Progenitor cell of endocrine pancreas (in vitro differentiated cells): ENCODE measurements at regions not wholly inside any gene's neighbourhood (a gene's known extent, or its start where the extent isn't known, plus 50 kb on each side); places are given as distances from the start of the nearest gene placed in this dataset.

Source experiments
- DNase-seq: peaks from one replicate; pipeline ENCODE4 v3.0.0; 2021; ENCODE audit warnings: low spot score; ENCODE audit not compliant: unreplicated experiment
- H3K27ac Mint-ChIP-seq: 2 replicates; pipeline ENCODE4 v1.8.0; 2021; ENCODE audit warnings: mild to moderate bottlenecking, moderate library complexity, mixed read lengths
- H3K27me3 Mint-ChIP-seq: 2 replicates; pipeline ENCODE4 v1.8.0; 2021; ENCODE audit warnings: mixed read lengths
- H3K36me3 Mint-ChIP-seq: 2 replicates; pipeline ENCODE4 v1.8.0; 2022; ENCODE audit warnings: mixed read lengths; ENCODE audit not compliant: insufficient read depth
- H3K4me1 Mint-ChIP-seq: 2 replicates; pipeline ENCODE4 v1.8.0; 2021; ENCODE audit warnings: low read depth, mixed read lengths
- H3K4me3 Mint-ChIP-seq: 2 replicates; pipeline ENCODE4 v1.8.0; 2021; ENCODE audit warnings: low read depth, mild to moderate bottlenecking, moderate library complexity, mixed read lengths
- H3K9me3 Mint-ChIP-seq: 2 replicates; pipeline ENCODE4 v1.8.0; 2021; ENCODE audit warnings: low read depth, mixed read lengths
- CTCF ChIP-seq: fragments of 200-600 bp; sonication (generic); IDR thresholded peaks from one replicate; pipeline ENCODE4 v1.5.0; 2021; ENCODE audit warnings: antibody characterized with exemption, mild to moderate bottlenecking; ENCODE audit not compliant: unreplicated experiment

GRCh38 chr16:79419148-79419547 is 181.4 kb downstream of the MAF start:
- H3K4me3 Mint-ChIP-seq, result no peak overlapping the region
- no peak for DNase-seq
- H3K27me3 Mint-ChIP-seq, result peaks cover 6% of the 10 kb centered on the region
- H3K36me3 Mint-ChIP-seq, result no peaks in the 10 kb centered on the region
- H3K27ac Mint-ChIP-seq, result no peak overlapping the region
- no peak for TF ChIP-seq CTCF
- peaks cover 13% of the 10 kb centered on the region for H3K4me1 Mint-ChIP-seq
- H3K9me3 Mint-ChIP-seq, result no peaks in the 10 kb centered on the region

GRCh38 chr16:79417601-79418008 is 182.9 kb downstream of the MAF start:
- no peak overlapping the region for H3K27ac Mint-ChIP-seq
- peaks cover 13% of the 10 kb centered on the region for H3K4me1 Mint-ChIP-seq

GRCh38 chr16:79415983-79416640 is 184.4 kb downstream of the MAF start:
- H3K27me3 Mint-ChIP-seq, result peaks cover 7% of the 10 kb centered on the region
- no peak overlapping the region for H3K27ac Mint-ChIP-seq
- DNase-seq, result no peak
- H3K4me3 Mint-ChIP-seq, result no peak overlapping the region
- H3K4me1 Mint-ChIP-seq, result peaks cover 13% of the 10 kb centered on the region
- no peak for TF ChIP-seq CTCF
- H3K36me3 Mint-ChIP-seq, result no peaks in the 10 kb centered on the region
- no peaks in the 10 kb centered on the region for H3K9me3 Mint-ChIP-seq

More at GRCh38 chr16:79417601-79418008, 182.9 kb downstream of the MAF start:
- DNase-seq, result no peak
- no peak overlapping the region for H3K4me3 Mint-ChIP-seq
- no peaks in the 10 kb centered on the region for H3K9me3 Mint-ChIP-seq
- peaks cover 7% of the 10 kb centered on the region for H3K27me3 Mint-ChIP-seq
- no peaks in the 10 kb centered on the region for H3K36me3 Mint-ChIP-seq
- no peak for TF ChIP-seq CTCF

- H3K36me3 Mint-ChIP-seq, result no peaks in the 10 kb centered on the region
- no peak overlapping the region for H3K27ac Mint-ChIP-seq
- peaks cover 5% of the 10 kb centered on the region for H3K4me1 Mint-ChIP-seq
- H3K9me3 Mint-ChIP-seq, result no peaks in the 10 kb centered on the region
- H3K27me3 Mint-ChIP-seq, result peaks cover 7% of the 10 kb centered on the region
- no peak overlapping the region for H3K4me3 Mint-ChIP-seq
- TF ChIP-seq CTCF, result no peak
- no peak for DNase-seq
Measured at GRCh38 chr16:79412783-79413225, 187.7 kb downstream of the MAF start.

GRCh38 chr16:79411805-79412204 is 188.7 kb downstream of the MAF start:
- Mint-ChIP-seq H3K27ac (no peak overlapping the region), H3K9me3 (no peaks in the 10 kb centered on the region), H3K27me3 (peaks cover 11% of the 10 kb centered on the region), H3K4me1 (no peaks in the 10 kb centered on the region), H3K4me3 (no peak overlapping the region), H3K36me3 (no peaks in the 10 kb centered on the region)
- DNase-seq, result no peak
- TF ChIP-seq CTCF, result no peak
